ENCODE measurements at regions not wholly inside any gene's neighbourhood (a gene's known extent, or its start where the extent isn't known, plus 50 kb on each side); places are given as distances from the start of the nearest gene placed in this dataset.

DNA sequence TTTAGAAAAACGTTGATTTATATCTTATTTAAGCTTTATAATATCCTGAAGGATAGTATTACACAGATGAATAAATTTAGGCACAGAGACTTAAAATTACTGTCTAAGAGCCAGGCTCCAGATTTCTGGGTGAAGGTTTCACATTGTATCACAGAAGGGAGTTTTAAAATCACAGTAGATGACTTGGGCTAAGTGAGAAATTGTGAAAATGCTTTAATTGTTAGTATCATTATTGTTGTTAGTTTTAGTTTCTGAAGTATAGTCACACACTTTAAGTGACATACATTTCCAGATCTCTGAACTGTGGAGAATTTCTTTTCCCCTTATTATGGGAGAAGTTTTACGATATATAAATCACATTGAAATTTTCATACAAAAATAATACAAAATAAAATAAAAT lies 83.5 kb downstream of the NDUFS5 start:
- TF ChIP-seq CTCF (IDR thresholded peaks at IDR 0.05), result no peak
- TF ChIP-seq POLR2A (IDR thresholded peaks at IDR 0.05), result no peak

All from right lobe of liver (tissue), 4 donors.